IMR-90 (cell line): ENCODE measurements at regions not wholly inside any gene's neighbourhood (a gene's known extent, or its start where the extent isn't known, plus 50 kb on each side); places are given as distances from the start of the nearest gene placed in this dataset.

Experiments
- ATAC-seq: fragments of 200-7000 bp; cut with Tn5 transposase; 2 replicates; pipeline ENCODE4 v1.9.1; 2020; ENCODE audit warnings: low read depth, mild to moderate bottlenecking, moderate library complexity
- BruUV-seq: library from RNA; stranded (reverse); fragments of 400-500 nt; replicated peaks from 2 replicates; lab custom pipeline; 2021; lab: Mats Ljungman, UMichigan
- CTCF ChIA-PET: fragments of 300-600 bp; formaldehyde crosslinking; extraction: SDS; loops from one replicate; lab custom pipeline; 2021; ENCODE audit warnings: antibody characterized with exemption; lab: Yijun Ruan, JAX
- POLR2A ChIA-PET: fragments of 300-600 bp; sonication (Branson Sonifier 250); formaldehyde crosslinking; loops from one replicate; lab custom pipeline; 2022; ENCODE audit warnings: antibody characterized with exemption; ENCODE audit not compliant: unreplicated experiment; lab: Charles Lee
- DNase-seq: peaks from one replicate; pipeline ENCODE4 v3.0.0; 2013
- H2AFZ ChIP-seq: replicated peaks from 2 replicates; pipeline ENCODE3; 2013; ENCODE audit warnings: low read length, mild to moderate bottlenecking; ENCODE audit not compliant: poor library complexity
- H2AK5ac ChIP-seq: 2 replicates; pipeline ENCODE4 v1.6.1; 2013; ENCODE audit warnings: low read depth, low read length, inconsistent platforms
- H2AK9ac ChIP-seq: replicated peaks from 2 replicates; pipeline ENCODE3; 2013; ENCODE audit warnings: mild to moderate bottlenecking, low read depth, low read length, moderate library complexity; ENCODE audit not compliant: poor library complexity
- H2BK120ac ChIP-seq: 2 replicates; pipeline ENCODE4 v1.6.1; 2013; ENCODE audit warnings: low read depth, low read length, inconsistent platforms
- H2BK15ac ChIP-seq: 3 replicates; pipeline ENCODE4 v1.6.1; 2013; ENCODE audit warnings: low read depth, low read length, inconsistent platforms
- H2BK20ac ChIP-seq: 2 replicates; pipeline ENCODE4 v1.6.1; 2013; ENCODE audit warnings: low read depth, mild to moderate bottlenecking, inconsistent platforms, low read length, moderate library complexity
- H2BK5ac ChIP-seq: 2 replicates; pipeline ENCODE4 v1.6.1; 2013; ENCODE audit warnings: mild to moderate bottlenecking, low read depth, low read length, inconsistent platforms; ENCODE audit not compliant: poor library complexity, severe bottlenecking
- H3K14ac ChIP-seq: replicated peaks from 2 replicates; pipeline ENCODE4 v1.6.1; 2013; ENCODE audit warnings: low read depth, low read length, inconsistent platforms
- H3K18ac ChIP-seq: 2 replicates; pipeline ENCODE4 v1.6.1; 2013; ENCODE audit warnings: low read depth, low read length, control low read depth
- H3K23ac ChIP-seq: 2 replicates; pipeline ENCODE4 v1.6.1; 2013; ENCODE audit warnings: low read depth, low read length, inconsistent platforms
- H3K27ac ChIP-seq: 2 replicates; pipeline ENCODE4 v1.5.1; 2013; ENCODE audit warnings: mild to moderate bottlenecking, control low read depth, low read length; ENCODE audit not compliant: insufficient read depth
- H3K27me3 ChIP-seq: 2 replicates; pipeline ENCODE4 v1.6.1; 2013; ENCODE audit warnings: low read length; ENCODE audit not compliant: control insufficient read depth, insufficient read depth
- H3K36me3 ChIP-seq: 2 replicates; pipeline ENCODE4 v1.6.1; 2013; ENCODE audit warnings: low read length, mixed read lengths; ENCODE audit not compliant: control insufficient read depth, insufficient read depth
- H3K4ac ChIP-seq: 2 replicates; pipeline ENCODE4 v1.6.1; 2013; ENCODE audit warnings: low read depth, low read length, inconsistent platforms
- H3K4me1 ChIP-seq: 2 replicates; pipeline ENCODE4 v1.6.1; 2013; ENCODE audit warnings: low read length, mixed read lengths; ENCODE audit not compliant: control insufficient read depth, insufficient read depth
- H3K4me2 ChIP-seq: 2 replicates; pipeline ENCODE4 v1.6.1; 2013; ENCODE audit warnings: low read depth, mild to moderate bottlenecking, control low read depth, low read length, moderate library complexity
- H3K4me3 ChIP-seq: 2 replicates; pipeline ENCODE4 v1.5.1; 2013; ENCODE audit warnings: low read depth, mild to moderate bottlenecking, control low read depth, low read length, moderate library complexity; ENCODE audit not compliant: insufficient read depth
- H3K56ac ChIP-seq: 2 replicates; pipeline ENCODE4 v1.6.1; 2013; ENCODE audit warnings: low read length, inconsistent platforms; ENCODE audit not compliant: insufficient read depth; ENCODE audit errors: extremely low read depth
- H3K79me1 ChIP-seq, 2 experiments: 2 replicates each; pipeline ENCODE4 v1.6.1; 2013; ENCODE audit warnings: low read length in 2 of 2, inconsistent platforms in 1 of 2, low read depth in 1 of 2
- H3K9ac ChIP-seq: 2 replicates; pipeline ENCODE4 v1.6.1; 2013; ENCODE audit warnings: low read depth, low read length, control low read depth
- H3K9me1 ChIP-seq: 2 replicates; pipeline ENCODE4 v1.6.1; 2013; ENCODE audit warnings: low read length, inconsistent platforms; ENCODE audit not compliant: insufficient read depth
- H3K9me3 ChIP-seq: 2 replicates; pipeline ENCODE4 v1.6.1; 2013; ENCODE audit warnings: low read length; ENCODE audit not compliant: control insufficient read depth, insufficient read depth
- H4K20me1 ChIP-seq: 2 replicates; pipeline ENCODE4 v1.6.1; 2013; ENCODE audit warnings: low read length, inconsistent platforms; ENCODE audit not compliant: insufficient read depth
- H4K5ac ChIP-seq: 2 replicates; pipeline ENCODE4 v1.6.1; 2013; ENCODE audit warnings: mild to moderate bottlenecking, low read depth, low read length, control low read depth
- H4K8ac ChIP-seq, 2 experiments: 2 replicates each; pipeline ENCODE4 v1.6.1; 2013; ENCODE audit warnings: low read depth in 2 of 2, low read length in 2 of 2, control low read depth in 1 of 2, inconsistent platforms in 1 of 2
- H4K91ac ChIP-seq: 2 replicates; pipeline ENCODE4 v1.6.1; 2013; ENCODE audit warnings: low read depth, low read length, inconsistent platforms; ENCODE audit not compliant: insufficient read depth
- BHLHE40 ChIP-seq: fragments of 150-350 bp; IDR thresholded peaks from 2 replicates; pipeline ENCODE4 v1.6.1; 2016; ENCODE audit warnings: mild to moderate bottlenecking, low read depth, low read length
- CEBPB ChIP-seq: IDR thresholded peaks from 2 replicates; pipeline ENCODE4 v1.6.1; 2012; ENCODE audit warnings: low read depth, low read length, improper control_type of control experiment
- CHD1 ChIP-seq: IDR thresholded peaks from 2 replicates; pipeline ENCODE4 v1.6.1; 2012; ENCODE audit warnings: low read depth, low read length, improper control_type of control experiment
- FOS ChIP-seq: fragments of 150-350 bp; IDR thresholded peaks from 2 replicates; pipeline ENCODE4 v1.6.1; 2016; ENCODE audit warnings: low read depth, low read length
- MAFK ChIP-seq: IDR thresholded peaks from 2 replicates; pipeline ENCODE4 v1.6.1; 2012; ENCODE audit warnings: low read depth, low read length, improper control_type of control experiment
- MAZ ChIP-seq: IDR thresholded peaks from 2 replicates; pipeline ENCODE4 v1.6.1; 2012; ENCODE audit warnings: low read depth, mild to moderate bottlenecking, low read length, improper control_type of control experiment, moderate library complexity, borderline replicate concordance
- MXI1 ChIP-seq: IDR thresholded peaks from 2 replicates; pipeline ENCODE4 v1.6.1; 2012; ENCODE audit warnings: low read depth, mild to moderate bottlenecking, low read length, moderate library complexity, borderline replicate concordance
- NFE2L2 ChIP-seq: fragments of 150-350 bp; IDR thresholded peaks from 2 replicates; pipeline ENCODE4 v1.6.1; 2016; ENCODE audit warnings: low read depth, mild to moderate bottlenecking, low read length
- POLR2A ChIP-seq: IDR thresholded peaks from 2 replicates; pipeline ENCODE4 v1.6.1; 2012; ENCODE audit warnings: mild to moderate bottlenecking, low read depth, low read length
- RAD21 ChIP-seq: IDR thresholded peaks from 2 replicates; pipeline ENCODE4 v1.6.1; 2012; ENCODE audit warnings: low read length, improper control_type of control experiment
- RCOR1 ChIP-seq: IDR thresholded peaks from 2 replicates; pipeline ENCODE4 v1.6.1; 2012; ENCODE audit warnings: mild to moderate bottlenecking, low read length, improper control_type of control experiment; ENCODE audit not compliant: insufficient replicate concordance
- RFX5 ChIP-seq: IDR thresholded peaks from 2 replicates; pipeline ENCODE4 v1.8.0; 2012; ENCODE audit warnings: low read depth, mild to moderate bottlenecking, low read length, moderate library complexity
- SMC3 ChIP-seq: fragments of 150-350 bp; IDR thresholded peaks from 2 replicates; pipeline ENCODE4 v1.6.1; 2016; ENCODE audit warnings: low read depth, mild to moderate bottlenecking, antibody characterized with exemption, low read length, moderate library complexity
- WGBS, 2 experiments: methylation state at CpG; one replicate each; pipeline versions ENCODE4 v1.1.5 to v1.1.7; 2013; ENCODE audit warnings: missing lambda C conversion rate in 2 of 2; ENCODE audit not compliant: insufficient read length in 1 of 2; ENCODE audit errors: extremely low coverage in 2 of 2; 5-methylcytosine and 5-hydroxymethylcytosine counted together
- dilution Hi-C: fragments of 300-500 bp; cut with HindIII; formaldehyde crosslinking; loops from one replicate; pipeline ENCODE4 v1.14.3; 2018; ENCODE audit warnings: low sequenced_read_pairs; ENCODE audit not compliant: unreplicated experiment
- in situ Hi-C: fragments of 300-500 bp; cut with MboI; formaldehyde crosslinking; loops from 3 replicates; pipeline ENCODE4 v1.14.3; 2019; ENCODE audit warnings: low sequenced_read_pairs, inconsistent platforms, mixed read lengths
- intact Hi-C: fragments of 100-400 bp; cut with micrococcal nuclease; formaldehyde crosslinking; loops from 2 replicates; pipeline ENCODE4 v1.10.0; 2022
- TF ChIP-seq, protein P1 (sequence below): conservative IDR thresholded peaks from 2 replicates; pipeline ENCODE4 v1.5.1; 2012; ENCODE audit warnings: mild to moderate bottlenecking, low read depth, low read length, improper control_type of control experiment
- TF ChIP-seq, protein P2 (sequence below): fragments of 150-350 bp; IDR thresholded peaks from 2 replicates; pipeline ENCODE4 v1.6.1; 2017; ENCODE audit warnings: mild to moderate bottlenecking, antibody characterized with exemption, low read length, low read depth
- TF ChIP-seq, protein P3 (sequence below): fragments of 150-350 bp; IDR thresholded peaks from 2 replicates; pipeline ENCODE4 v1.6.1; 2016; ENCODE audit warnings: low read depth, mild to moderate bottlenecking, low read length, moderate library complexity, borderline replicate concordance

DNA sequence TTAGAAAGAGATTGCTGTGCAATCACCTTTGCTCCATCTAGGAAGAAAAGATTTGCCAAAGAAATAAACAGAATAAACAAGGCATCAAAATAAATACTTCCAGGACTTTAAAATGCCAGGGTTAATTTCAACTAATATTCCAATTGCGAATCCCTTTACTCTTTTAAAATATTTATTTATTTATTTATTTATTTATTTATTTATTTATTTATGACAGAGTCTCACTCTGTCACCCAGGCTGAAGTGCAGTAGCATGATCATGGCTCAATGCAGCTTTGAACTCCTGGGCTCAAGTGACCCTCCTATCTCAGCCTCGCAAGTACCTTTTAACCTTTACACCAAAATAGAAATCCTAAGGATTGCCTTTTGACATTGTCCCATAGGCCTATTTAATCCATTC is 191.1 kb downstream of the EDN1 start:
- no peak for ATAC-seq
- H3K4me3 ChIP-seq: no peak overlapping the region
- no peaks in the 10 kb centered on the region for H3K9me3 ChIP-seq
- no peak overlapping the region for H4K8ac ChIP-seq
- H4K91ac ChIP-seq: no peak overlapping the region
- H2BK20ac ChIP-seq: no peak overlapping the region
- H2AFZ ChIP-seq: no peak overlapping the region
- no peak overlapping the region for H3K4me2 ChIP-seq
- H3K9me1 ChIP-seq: no peaks in the 10 kb centered on the region
- H3K36me3 ChIP-seq: no peaks in the 10 kb centered on the region
- in situ Hi-C loops (no loop called here), intact Hi-C loops (loop anchor here (5.0 kb wide), 1 partner anchor 121 kb away; no protein-coding TSS in a partner anchor), dilution Hi-C loops (no loop called here)
- no peaks in the 10 kb centered on the region for H3K79me1 ChIP-seq
- no peak overlapping the region for H3K56ac ChIP-seq
- H3K23ac ChIP-seq: no peak overlapping the region
- no peak overlapping the region for H3K9ac ChIP-seq
- H4K20me1 ChIP-seq: no peaks in the 10 kb centered on the region
- H2AK5ac ChIP-seq: no peak overlapping the region
- WGBS, 2 experiments: no CpG with 5 or more reads among the region's 2 CpGs
- no peak overlapping the region for H3K14ac ChIP-seq
- H3K27ac ChIP-seq: no peak overlapping the region
- no TSS peak for BruUV-seq
- H2AK9ac ChIP-seq: no peak overlapping the region
- no peak overlapping the region for H4K5ac ChIP-seq
- H3K27me3 ChIP-seq: no peaks in the 10 kb centered on the region
- no peak overlapping the region for H2BK15ac ChIP-seq
- TF ChIP-seq NFE2L2: no peak
- TF ChIP-seq MAZ: no peak
- no peak for TF ChIP-seq SMC3
- no peak for TF ChIP-seq FOS
- TF ChIP-seq RCOR1: no peak
- TF ChIP-seq MAFK: no peak
- TF ChIP-seq, protein P1, sequence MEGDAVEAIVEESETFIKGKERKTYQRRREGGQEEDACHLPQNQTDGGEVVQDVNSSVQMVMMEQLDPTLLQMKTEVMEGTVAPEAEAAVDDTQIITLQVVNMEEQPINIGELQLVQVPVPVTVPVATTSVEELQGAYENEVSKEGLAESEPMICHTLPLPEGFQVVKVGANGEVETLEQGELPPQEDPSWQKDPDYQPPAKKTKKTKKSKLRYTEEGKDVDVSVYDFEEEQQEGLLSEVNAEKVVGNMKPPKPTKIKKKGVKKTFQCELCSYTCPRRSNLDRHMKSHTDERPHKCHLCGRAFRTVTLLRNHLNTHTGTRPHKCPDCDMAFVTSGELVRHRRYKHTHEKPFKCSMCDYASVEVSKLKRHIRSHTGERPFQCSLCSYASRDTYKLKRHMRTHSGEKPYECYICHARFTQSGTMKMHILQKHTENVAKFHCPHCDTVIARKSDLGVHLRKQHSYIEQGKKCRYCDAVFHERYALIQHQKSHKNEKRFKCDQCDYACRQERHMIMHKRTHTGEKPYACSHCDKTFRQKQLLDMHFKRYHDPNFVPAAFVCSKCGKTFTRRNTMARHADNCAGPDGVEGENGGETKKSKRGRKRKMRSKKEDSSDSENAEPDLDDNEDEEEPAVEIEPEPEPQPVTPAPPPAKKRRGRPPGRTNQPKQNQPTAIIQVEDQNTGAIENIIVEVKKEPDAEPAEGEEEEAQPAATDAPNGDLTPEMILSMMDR: no peak
- no peak for TF ChIP-seq RAD21
- no peak for TF ChIP-seq CHD1
- no peak for TF ChIP-seq MXI1
- TF ChIP-seq BHLHE40: no peak
- TF ChIP-seq, protein P2, sequence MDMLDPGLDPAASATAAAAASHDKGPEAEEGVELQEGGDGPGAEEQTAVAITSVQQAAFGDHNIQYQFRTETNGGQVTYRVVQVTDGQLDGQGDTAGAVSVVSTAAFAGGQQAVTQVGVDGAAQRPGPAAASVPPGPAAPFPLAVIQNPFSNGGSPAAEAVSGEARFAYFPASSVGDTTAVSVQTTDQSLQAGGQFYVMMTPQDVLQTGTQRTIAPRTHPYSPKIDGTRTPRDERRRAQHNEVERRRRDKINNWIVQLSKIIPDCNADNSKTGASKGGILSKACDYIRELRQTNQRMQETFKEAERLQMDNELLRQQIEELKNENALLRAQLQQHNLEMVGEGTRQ: no peak
- TF ChIP-seq POLR2A: no peak
- TF ChIP-seq, protein P3, sequence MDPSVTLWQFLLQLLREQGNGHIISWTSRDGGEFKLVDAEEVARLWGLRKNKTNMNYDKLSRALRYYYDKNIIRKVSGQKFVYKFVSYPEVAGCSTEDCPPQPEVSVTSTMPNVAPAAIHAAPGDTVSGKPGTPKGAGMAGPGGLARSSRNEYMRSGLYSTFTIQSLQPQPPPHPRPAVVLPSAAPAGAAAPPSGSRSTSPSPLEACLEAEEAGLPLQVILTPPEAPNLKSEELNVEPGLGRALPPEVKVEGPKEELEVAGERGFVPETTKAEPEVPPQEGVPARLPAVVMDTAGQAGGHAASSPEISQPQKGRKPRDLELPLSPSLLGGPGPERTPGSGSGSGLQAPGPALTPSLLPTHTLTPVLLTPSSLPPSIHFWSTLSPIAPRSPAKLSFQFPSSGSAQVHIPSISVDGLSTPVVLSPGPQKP: no peak
- TF ChIP-seq CEBPB: no peak
- no peak for TF ChIP-seq RFX5
- no peak overlapping the region for H2BK5ac ChIP-seq
- H3K18ac ChIP-seq: no peak overlapping the region
- no peak overlapping the region for H2BK120ac ChIP-seq
- no peak for DNase-seq
- POLR2A ChIA-PET: no interaction called here
- peaks cover 6% of the 10 kb centered on the region; the same call in 1 of the 2 replicates for H3K4me1 ChIP-seq
- H3K4ac ChIP-seq: no peak overlapping the region
- CTCF ChIA-PET: interaction anchor here (2.7 kb wide), 1 partner anchor 122 kb away, joined by 9 read pairs; no protein-coding TSS in a partner anchor
